Renal cortical epithelial cell (primary cell): ENCODE measurements at regions not wholly inside any gene's neighbourhood (a gene's known extent, or its start where the extent isn't known, plus 50 kb on each side); places are given as distances from the start of the nearest gene placed in this dataset.

Experiments used
- DNase-seq: peaks from one replicate; pipeline ENCODE4 v3.0.0-alpha.2; 2011; ENCODE audit warnings: low read depth

DNA sequence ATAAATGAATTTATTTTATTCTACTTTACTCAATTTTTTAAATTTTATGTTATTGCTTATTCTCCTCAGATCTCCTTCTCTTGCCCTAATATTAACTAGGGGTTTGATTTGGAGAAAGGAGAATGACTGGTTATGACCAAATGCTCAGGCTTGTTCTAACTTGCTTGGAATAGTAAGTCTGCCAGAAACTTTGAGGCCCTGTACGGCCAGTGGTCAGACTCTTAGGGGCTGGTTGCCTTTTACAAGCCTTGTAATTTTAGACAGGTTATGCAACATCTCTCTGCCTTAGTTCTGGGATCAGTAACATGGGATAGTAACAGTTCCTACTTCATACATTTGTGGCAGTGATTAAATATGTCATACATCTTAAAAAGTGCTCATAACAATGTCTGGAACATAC is 279.5 kb downstream of the DUSP10 start:
- no peak for DNase-seq

DNA sequence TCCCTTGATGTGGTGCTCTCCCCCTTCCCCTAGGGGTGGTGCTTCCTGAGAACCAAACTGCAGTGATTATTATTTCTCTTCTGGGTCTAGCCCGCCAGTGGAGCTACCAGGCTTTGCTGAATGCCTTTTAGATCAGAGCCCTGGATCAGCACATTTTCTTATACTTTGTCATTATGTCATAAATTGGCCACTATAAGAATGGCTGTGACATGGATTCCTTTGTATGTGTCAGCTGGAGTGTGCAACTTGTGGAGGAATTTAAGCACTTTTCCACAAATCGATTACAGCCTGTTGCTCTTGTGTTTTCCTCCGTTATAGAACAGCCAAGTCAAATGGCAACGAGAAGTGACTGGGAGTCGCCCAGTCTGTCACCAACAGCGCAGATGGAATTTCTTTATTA is 273.3 kb downstream of the DUSP10 start:
- no peak for DNase-seq

DNA sequence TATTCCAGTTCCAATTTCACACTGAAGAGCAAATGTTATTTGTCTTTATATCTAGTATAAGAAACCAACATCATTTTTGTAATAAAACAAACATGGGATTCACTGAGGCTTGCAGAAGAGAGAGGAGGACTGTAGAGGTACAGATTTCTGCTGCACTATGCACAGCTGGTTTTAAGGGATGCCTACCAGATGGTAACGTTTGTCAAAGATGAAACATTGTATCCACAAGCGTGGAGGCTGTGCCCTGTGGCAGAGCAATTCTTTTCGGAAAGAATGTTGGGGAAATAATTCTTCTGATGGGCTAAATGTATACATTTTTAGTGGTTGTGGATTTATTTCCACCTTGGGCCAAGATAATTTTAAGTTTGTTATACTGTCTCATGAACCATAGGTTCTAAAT is 272.4 kb downstream of the DUSP10 start:
- DNase-seq = no peak

DNA sequence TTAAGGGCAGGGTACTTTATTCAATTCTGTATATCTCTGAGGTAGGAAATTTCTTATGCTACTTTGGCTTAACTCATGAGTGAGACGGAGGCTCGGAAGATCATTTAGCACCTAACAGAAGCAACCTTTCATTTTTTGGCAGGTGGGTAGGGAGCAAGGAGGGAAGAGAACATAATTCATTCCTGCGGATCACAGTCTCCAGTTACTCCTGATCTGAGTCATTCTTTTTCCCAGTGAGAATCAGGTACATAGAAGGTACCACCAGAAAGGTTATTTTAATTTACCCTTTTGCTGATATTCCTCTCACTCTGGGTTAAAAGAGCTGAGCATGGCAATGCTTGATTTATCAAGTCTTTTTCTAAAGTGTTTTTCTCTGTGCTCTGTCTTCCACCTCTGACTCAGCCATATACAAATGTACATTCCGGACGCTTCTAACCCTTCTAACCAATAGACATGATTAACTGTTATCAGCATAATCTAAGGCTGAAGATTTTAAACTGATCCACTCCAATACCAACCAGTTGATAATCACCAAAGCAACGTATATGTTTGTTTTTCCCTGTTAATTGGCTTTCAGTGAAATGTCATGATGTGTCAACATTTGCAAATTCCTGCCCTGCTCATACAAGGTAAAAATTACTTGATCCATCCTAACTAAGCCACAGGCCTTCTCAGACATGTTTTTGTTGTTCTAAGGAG is 271.7 kb downstream of the DUSP10 start:
- peak; percentile 30 for DNase-seq

DNA sequence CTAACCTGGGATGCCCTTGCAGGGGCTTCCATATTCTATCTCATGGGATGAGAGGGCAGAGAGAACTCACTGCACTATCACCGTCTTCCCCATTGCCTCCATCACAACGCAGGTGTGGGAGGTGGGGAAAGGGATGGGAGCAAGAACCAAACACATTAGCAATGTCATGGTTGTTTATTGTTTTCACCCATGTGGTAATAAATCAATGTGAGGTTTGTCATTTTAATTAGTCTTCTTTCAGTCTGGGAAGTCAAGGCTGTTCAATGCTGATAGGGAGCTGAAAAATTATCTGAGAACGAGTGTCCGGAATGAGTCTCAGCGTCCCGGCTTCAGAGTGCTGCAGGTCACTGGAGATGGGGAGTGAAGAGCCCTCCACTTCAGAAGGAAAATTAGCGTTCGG is 268.5 kb downstream of the DUSP10 start:
- no peak for DNase-seq

DNA sequence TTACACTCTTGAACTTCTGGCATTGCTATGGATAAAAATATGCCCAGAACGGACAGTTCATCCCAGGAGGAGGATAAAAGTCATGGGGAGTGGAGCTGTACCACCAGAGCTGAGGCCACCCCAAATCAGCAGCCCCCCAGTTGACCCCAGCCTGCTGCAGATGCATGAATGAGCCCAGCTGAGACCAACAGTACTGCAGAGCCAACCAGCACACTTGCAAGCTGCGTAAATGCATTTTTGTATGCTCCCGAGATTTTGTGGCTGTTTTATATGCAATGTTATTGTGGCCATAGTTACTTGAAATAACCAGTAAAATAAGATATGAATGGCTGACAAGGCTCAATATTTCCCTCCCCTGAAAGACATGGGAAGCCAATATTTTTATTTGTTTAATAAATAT is 264.6 kb downstream of the DUSP10 start:
- no peak for DNase-seq

DNA sequence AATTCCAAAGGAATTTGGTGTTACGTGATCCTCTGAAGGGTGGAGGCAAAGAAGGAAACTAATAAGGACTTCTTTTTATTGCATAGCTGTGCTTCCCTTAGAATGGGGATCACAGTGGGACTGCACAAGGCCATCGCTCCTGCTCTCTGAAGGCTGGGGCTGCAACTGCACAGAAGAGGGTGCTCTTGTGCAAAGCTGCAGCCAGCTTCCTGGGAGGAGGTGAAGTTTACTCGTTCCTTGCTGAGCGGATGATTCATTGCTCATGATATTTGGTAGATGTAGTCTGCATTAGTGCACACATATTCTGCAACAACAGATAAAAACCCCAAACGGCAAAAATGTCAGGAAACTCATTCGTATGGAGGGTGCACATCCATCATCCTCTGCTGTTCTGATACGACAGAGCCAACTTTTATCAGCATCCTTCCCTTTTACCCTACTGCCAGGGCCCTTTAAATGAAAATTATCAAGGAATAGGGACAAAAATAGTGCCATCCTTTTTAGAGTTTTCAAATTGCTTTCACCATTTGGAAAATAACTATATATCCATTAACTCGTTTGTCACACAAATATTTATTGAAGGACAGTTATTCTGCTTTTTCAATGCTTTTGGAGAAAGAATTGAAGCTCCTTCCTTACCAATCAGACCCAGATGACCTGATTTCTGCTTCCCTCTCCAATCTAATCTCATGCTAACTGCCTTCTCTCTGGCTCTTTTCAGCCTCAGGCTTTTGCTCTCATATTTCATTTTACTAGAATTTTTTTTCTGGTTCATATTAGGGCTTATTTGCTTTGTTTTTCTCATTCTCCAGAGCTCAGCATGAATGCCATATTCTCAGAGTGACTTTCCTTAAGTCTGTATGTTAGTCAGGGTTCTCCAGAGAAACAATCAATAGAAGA is 263.6 kb downstream of the DUSP10 start:
- peak; percentile 81 for DNase-seq

DNA sequence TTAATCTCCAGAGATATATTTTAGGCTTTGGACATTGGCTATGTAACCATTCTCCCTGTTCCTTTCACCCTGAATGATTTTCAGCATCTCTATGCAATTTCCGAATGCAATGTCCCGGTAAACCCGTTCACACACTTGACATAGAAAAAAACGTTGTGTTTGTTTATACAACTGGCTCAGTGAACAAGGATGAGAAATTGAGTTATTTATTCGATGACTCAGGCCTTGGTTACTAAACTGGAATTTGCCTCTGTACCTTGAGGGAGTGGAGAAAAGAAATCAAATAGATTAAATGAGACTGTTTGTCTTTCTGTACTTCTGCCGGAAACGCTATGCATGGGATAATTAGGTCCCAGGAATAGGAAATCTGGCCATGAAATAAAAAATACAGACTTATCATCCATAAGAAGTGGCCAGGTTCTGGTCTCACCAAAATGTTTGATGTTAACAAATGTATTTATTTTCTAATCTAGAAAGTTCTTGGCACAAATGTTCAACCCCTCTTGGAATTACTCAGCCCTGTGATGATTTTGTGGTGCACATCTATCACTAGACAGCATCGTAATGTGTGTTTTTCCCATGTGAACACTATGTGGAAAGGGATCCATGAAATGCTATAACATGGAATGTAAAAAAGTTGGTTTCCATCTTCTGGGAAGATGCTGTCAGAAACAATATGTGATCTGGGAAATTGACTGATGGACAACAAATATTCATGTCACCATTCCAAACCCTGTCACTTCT is 253.9 kb downstream of the DUSP10 start:
- DNase-seq = peak; percentile 97

DNA sequence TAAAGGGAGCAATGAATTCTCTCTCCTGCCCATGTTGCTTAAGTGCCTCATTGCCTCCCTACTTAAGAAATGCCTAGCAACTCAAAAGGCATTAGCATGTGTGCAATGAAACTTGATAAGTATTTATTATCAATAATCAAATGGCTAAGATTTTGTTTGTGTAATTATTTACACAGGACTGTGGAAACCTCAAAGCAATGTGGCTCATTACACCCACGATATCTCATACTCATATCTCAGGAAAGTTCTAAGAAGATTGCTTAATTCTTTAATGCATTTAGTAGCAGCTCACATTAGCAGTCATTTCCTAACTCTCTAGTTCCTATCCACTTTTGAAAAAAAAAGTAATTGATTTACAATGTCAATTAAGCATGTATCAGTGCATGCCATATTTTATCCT is 253.3 kb downstream of the DUSP10 start:
- no peak for DNase-seq

DNA sequence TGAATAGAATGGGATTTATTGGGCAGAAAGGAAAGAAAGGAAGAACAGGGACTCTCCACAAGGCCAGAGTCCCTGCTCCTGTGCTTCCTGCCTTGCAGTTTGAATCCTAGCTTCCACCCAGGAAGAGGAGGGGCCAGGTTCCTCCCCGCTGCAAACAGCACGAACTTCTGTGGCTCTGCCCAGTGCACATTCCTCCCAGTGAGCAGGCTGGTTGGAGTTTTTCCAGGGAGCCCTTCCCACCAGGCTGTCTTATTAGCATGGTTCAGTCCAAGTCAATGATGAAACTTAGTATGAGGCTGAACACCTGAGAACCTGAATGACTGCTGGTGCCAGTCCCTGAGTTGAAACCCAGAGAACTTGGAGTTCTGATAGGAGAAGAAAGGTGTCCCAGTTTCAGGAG is 247.2 kb downstream of the DUSP10 start:
- DNase-seq = peak; percentile 79

DNA sequence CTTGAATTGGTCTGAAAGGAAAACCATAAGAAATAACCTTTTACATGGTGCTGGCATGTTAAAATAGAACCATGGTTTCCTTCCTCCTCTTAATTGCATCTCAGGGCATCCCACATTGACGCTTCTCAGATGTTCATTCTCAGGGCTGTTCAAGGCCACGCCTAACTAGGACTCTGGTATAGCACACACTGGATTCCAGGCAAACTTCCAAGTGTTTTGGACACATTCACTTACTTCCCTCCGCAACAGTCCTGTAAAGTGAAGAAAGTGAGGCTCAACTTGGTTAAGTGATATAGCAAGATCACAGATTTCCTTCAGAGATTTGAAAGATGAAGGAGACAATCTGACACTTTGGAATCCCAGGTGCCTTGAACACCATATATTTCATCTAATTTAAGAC is 244.8 kb downstream of the DUSP10 start:
- DNase-seq = no peak

DNA sequence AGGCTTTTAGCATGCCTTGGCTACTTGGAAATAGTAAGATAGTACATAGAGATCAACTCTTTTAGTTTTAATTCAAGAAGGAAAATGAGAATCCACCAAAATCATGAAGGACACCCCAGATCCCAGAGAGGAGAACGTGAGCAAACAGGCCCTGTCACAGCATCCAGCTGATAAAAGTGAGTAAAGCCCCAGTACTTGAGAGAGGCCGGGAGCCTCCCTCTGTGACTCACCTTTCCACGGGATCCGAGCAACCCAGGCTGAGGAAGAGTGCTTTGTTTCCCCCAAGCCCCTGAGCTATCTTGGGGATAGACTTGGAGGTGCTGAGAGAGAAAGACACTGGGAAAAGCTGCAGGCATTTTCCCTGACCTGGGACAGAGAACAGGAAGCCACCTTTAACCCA is 238.6 kb downstream of the DUSP10 start:
- no peak for DNase-seq

DNA sequence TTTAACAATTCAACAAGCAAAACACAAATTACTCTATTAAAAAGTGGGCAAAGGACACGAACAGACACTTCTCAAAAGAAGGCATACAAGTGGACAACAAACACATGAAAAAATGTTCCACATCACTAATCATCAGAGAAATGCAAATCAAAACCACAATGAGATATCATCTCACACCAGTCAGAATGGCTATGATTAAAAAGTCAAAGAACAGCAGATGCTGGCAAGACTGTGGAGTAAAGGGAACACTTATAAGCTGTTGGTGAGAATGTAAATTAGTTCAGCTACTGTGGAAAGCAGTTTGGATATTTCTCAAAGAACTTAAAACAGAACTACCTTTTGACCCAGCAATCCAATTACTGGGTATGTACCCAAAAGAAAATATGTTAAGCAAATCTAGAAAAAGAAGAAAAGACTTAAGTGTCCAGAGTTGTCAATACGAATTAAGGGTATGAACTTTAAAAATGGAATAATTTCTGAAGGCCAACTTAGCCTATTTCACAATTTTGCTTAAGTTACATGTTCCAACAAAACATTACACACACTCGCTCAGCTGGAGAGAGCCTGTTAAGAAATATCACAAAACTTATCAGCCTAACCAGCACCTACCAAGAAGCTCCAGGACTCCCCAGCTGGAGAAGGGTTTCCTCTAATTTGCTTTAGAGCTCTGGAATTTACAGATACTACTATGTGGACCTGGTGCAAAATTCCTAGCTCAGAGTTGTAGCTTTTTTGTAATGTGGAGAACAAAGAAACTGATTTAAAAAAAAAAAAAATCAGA is 232.1 kb downstream of the DUSP10 start:
- DNase-seq = peak; percentile 16

DNA sequence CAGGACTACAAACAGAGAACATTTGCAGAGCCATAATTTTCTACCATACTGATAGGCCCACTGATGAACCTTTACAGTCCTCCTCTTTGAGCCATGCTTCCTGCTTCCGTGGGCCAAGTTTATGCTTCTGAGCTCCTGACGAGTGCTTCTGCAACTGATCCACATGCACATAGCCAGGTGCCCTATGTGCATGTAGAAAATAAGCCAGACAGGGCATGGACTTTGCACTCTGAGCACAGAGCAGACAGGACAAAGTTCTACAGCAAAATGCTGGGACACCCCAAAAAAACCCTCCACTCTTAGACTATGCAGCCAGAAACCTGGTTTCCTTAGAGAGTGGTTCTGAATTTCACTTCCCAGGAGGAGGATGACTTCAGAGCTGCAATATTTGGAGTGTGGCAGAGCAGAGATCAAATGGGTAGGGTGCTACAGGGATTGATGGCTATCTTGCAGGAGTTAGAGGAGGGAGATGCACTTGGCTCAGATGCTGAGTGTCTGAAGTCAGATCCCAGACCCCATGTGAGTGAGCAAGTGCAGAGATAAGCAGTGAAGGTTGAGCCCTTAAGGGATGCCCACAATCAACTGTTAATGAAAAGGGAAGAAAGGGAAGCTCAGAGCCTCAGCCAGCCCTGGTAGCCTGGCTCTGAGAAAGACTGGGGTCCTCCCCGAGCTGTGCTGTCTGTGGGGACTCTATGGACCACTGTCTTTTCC is 230.9 kb downstream of the DUSP10 start:
- no peak for DNase-seq

DNA sequence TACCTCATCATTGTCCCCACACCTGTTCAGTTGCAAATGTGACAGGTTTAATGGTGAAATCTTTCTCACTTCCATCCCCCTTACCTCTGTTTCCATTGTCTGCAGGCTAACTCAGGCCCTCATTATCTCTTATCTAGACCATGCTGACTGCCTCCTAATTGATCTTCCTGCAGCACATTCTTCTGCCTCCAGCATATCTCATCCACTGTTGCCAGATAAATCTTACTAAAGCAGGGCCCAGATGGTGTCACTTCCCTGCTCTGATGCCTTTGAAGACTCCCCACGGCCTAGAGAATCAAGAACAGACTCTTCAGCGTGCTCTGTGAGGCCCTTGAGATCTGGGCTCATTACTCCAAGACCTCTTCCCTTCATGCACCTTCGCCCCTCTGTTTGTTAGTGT is 230.1 kb downstream of the DUSP10 start:
- no peak for DNase-seq

DNA sequence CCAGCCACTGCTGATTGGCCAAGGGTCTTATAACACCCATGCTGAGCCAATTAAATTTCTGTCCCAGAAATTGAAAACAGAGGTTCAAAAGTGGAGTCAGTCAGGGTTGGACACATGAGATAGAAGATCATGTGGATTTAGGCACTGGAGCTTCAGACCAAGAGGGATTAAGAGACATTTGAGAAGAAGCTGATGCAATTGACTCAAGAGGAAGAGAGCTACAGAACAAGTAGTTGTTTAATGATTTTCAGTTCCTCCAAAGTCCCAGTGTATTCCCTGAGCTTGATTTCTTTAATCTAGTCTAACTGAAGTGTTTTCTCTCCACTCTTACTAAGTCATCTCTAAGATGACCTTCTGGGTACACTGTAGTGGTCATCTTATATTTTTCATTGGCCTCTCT is 227.1 kb downstream of the DUSP10 start:
- DNase-seq = no peak

DNA sequence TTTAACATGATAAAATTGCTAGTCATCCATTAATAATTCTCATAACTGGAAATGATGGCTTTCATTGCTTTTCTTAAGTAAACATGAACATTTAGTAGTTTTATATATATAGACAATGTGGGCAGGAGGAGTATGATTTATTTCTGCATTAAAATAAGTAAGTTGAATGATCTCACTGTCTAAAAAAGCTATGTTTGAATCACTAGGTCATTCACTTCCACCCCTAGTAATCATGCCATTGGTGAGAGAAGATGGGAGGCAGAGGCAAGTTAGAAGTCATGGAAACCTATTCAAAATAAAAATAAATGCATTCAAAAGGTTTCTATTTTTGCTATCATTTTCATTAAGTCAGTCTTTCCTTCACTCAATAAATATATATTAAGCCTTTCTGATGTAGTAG is 226.4 kb downstream of the DUSP10 start:
- DNase-seq = no peak

DNA sequence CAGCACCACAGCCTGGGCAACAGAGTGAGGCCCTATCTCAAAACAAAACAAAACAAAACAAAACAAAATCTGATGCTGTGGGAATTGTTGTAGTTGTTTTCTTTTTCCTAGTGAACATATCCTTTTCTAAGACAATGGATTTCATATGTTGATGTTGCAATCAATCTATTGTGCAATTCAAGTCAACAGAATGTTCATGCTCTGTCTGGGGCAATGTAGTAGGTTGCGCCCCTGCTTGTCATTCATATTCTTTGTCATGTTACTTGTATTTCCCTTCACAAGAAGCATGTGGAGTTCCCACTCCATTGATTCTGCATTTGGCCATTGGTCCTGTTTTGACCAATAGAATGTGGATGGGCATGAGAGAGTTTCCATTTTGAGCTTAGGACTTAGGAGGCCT is 223.9 kb downstream of the DUSP10 start:
- DNase-seq = peak; percentile 81

DNA sequence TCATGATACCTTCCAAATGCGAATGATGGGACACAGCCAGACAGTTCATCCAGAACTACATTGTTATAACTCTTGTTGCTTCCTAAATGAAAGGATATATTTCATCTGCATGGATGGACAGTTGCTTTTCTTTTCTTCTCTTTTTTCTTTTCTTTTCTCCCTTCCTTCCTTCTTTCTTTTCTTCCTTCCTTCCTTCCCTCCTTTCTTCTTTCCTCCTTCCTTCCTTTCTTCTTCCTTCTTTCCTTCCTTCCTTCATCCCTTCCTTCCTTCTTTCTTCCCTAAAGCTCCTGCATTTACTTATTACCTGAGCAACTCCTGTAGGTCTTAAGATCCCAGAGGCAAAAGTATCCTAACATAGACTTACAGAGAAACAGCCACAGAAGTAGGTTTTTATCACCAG is 221.6 kb downstream of the DUSP10 start:
- no peak for DNase-seq

DNA sequence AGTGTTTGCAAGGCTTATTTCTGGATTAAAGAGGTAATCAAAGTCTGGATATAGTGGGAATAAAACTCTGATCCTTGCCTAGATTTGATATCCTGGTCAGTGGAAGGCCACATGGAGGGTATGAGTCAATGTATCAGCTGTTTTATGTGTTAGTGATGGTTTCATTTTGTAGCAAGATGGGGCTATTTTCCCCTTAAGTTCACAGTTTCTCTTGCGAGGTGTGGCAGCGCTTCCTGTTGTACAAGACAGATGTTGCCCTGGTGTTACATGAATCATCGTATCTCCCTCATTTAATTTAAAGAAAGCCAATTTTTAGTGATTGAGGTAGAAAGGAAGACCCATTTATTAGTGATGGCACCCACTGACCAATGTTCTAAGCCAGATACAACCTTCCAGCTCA is 220.2 kb downstream of the DUSP10 start:
- no peak for DNase-seq

DNA sequence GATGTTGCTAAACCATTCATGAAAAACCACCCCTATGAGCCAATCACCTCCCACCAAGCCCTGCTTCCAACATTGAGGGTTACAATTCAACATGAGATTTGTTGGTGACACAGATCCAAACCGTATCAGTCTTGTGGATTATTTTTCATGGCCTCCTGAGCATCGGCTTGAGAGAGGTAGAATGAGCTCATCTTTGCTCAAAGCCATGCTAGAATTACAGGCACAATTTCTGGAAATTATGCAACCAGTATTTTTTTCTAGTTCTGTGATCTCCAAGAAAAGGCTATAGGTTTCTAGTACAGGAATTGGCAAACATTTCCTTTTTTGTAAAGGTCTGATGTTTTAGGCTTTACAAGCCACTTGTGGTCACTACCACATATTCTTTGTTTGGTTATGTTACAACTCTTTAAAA is 219.4 kb downstream of the DUSP10 start:
- DNase-seq = peak; percentile 9
